GM18858 (cell line): ENCODE measurements at regions not wholly inside any gene's neighbourhood (a gene's known extent, or its start where the extent isn't known, plus 50 kb on each side); places are given as distances from the start of the nearest gene placed in this dataset.

Source experiments
- ATAC-seq: cut with Tn5 transposase; IDR thresholded peaks from one replicate; pipeline ENCODE4 v1.9.1; 2021; ENCODE audit not compliant: unreplicated experiment

- ATAC-seq = no peak
These were observed 266.4 kb downstream of the MRTFB start for GRCh38 chr16:14337303-14338191.

GRCh38 chr16:14335297-14335696 lies 264.2 kb downstream of the MRTFB start:
- ATAC-seq = no peak

- ATAC-seq = no peak
These were observed 263.4 kb downstream of the MRTFB start for GRCh38 chr16:14334366-14335080.

GRCh38 chr16:14333361-14333760 lies 262.2 kb downstream of the MRTFB start:
- ATAC-seq = no peak

GRCh38 chr16:14331020-14331419 lies 259.9 kb downstream of the MRTFB start:
- ATAC-seq = no peak

GRCh38 chr16:14329727-14330350 lies 258.7 kb downstream of the MRTFB start:
- ATAC-seq = no peak

- ATAC-seq = no peak
These were observed 254.6 kb downstream of the MRTFB start for GRCh38 chr16:14325502-14326401.

- no peak for ATAC-seq
These were observed 253.5 kb downstream of the MRTFB start for GRCh38 chr16:14324581-14324980.

- no peak for ATAC-seq
These were observed 251.1 kb downstream of the MRTFB start for GRCh38 chr16:14322186-14322585.

- ATAC-seq = no peak
These were observed 250.4 kb downstream of the MRTFB start for GRCh38 chr16:14321542-14321941.

- no peak for ATAC-seq
These were observed 249.3 kb downstream of the MRTFB start for GRCh38 chr16:14320406-14320805.
